Peyer's patch (tissue), 4 donors: ENCODE measurements at regions not wholly inside any gene's neighbourhood (a gene's known extent, or its start where the extent isn't known, plus 50 kb on each side); places are given as distances from the start of the nearest gene placed in this dataset.

Experiments
- POLR2A ChIP-seq, 2 donors: fragments of 450-650 bp; IDR thresholded peaks; one replicate each; pipeline ENCODE4 v1.5.1; 2017; ENCODE audit warnings: antibody characterized with exemption in 2 of 2, mild to moderate bottlenecking in 2 of 2, moderate library complexity in 2 of 2
- TF ChIP-seq, protein P1 (sequence below), 6 experiments: fragments of 450-650 bp in 4 of 6; fragments of 200-600 bp in 2 of 6; sonication (generic) in 1 of 6; IDR thresholded peaks; one replicate each; pipeline ENCODE4 v1.5.1; 2017 to 2019; ENCODE audit warnings: antibody characterized with exemption in 6 of 6, mild to moderate bottlenecking in 3 of 6, moderate library complexity in 1 of 6

DNA sequence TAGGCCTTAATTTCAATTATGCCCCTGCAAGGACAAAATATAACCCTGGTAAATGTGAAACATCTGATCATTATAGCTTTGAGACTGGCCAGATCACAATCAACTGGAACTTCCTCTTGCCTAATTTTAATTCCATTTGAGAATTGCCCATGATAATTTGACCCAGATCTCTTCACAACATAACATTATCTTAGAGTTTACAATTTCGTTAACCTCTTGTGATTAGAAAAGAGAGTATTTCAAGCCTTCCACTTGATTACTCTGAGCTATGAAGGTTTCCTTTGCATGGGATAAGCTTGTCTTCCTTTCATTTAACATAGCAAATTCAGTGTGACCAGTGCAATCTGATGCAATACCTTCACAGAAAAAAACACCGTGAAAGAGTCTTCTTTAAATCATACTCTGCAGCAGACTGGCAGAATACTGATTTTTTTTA lies 143.6 kb downstream of the DUSP6 start:
- TF ChIP-seq, protein P1, sequence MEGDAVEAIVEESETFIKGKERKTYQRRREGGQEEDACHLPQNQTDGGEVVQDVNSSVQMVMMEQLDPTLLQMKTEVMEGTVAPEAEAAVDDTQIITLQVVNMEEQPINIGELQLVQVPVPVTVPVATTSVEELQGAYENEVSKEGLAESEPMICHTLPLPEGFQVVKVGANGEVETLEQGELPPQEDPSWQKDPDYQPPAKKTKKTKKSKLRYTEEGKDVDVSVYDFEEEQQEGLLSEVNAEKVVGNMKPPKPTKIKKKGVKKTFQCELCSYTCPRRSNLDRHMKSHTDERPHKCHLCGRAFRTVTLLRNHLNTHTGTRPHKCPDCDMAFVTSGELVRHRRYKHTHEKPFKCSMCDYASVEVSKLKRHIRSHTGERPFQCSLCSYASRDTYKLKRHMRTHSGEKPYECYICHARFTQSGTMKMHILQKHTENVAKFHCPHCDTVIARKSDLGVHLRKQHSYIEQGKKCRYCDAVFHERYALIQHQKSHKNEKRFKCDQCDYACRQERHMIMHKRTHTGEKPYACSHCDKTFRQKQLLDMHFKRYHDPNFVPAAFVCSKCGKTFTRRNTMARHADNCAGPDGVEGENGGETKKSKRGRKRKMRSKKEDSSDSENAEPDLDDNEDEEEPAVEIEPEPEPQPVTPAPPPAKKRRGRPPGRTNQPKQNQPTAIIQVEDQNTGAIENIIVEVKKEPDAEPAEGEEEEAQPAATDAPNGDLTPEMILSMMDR (IDR thresholded peaks at IDR 0.05): no peak
- TF ChIP-seq POLR2A (IDR thresholded peaks at IDR 0.05): no peak
